ENCODE measurements at regions not wholly inside any gene's neighbourhood (a gene's known extent, or its start where the extent isn't known, plus 50 kb on each side); places are given as distances from the start of the nearest gene placed in this dataset.

- TF ChIP-seq POLR2A (IDR thresholded peaks at IDR 0.05; ENCODE audit: low read depth, low read length) (no peak), POLR2AphosphoS5 (IDR thresholded peaks at IDR 0.05; ENCODE audit: low read depth, low read length) (no peak)
Observed at GRCh38 chr12:131510431-131510830, 200.5 kb upstream of the SFSWAP start.

Measured in GM12892 (cell line).